ENCODE measurements at regions not wholly inside any gene's neighbourhood (a gene's known extent, or its start where the extent isn't known, plus 50 kb on each side); places are given as distances from the start of the nearest gene placed in this dataset.

- Histone ChIP-seq H3K36me3 (ENCODE audit: low read depth) (no peaks in the 10 kb centered on the region), H3K9me3 (ENCODE audit: low read depth) (no peaks in the 10 kb centered on the region), H3K4me1 (ENCODE audit: insufficient read depth) (no peaks in the 10 kb centered on the region), H4K20me1 (ENCODE audit: insufficient read depth) (no peaks in the 10 kb centered on the region), H3K9ac (no peak overlapping the region), H3F3A (ENCODE audit: insufficient read depth) (no peaks in the 10 kb centered on the region), H3K79me2 (ENCODE audit: insufficient read depth) (no peaks in the 10 kb centered on the region), H3K27me3 (replicated peaks; ENCODE audit: insufficient read depth) (peaks cover 57% of the 10 kb centered on the region), H3K27ac (no peak overlapping the region), H3K4me2 (ENCODE audit: unreplicated experiment) (no peak overlapping the region), H3K9me2 (ENCODE audit: insufficient read depth) (no peaks in the 10 kb centered on the region), H2AFZ (no peak overlapping the region), H3K4me3 (no peak overlapping the region)
- in situ Hi-C loops (cut with MboI): no loop called here
- TF ChIP-seq EZH2 (IDR thresholded peaks at IDR 0.05; ENCODE audit: insufficient read depth, poor library complexity, severe bottlenecking) (no peak), EZH2phosphoT487 (IDR thresholded peaks at IDR 0.05; ENCODE audit: insufficient read depth, low read depth) (no peak)
- no peak for DNase-seq
- WGBS, 2 experiments (ENCODE audit: low coverage in 1 of 2, low lambda C conversion rate in 2 of 2, missing lambda C conversion rate in 2 of 2): 54% methylated on average over 5 of the region's 5 CpGs
Observed at GRCh38 chr4:77393996-77394395, 211.6 kb upstream of the CXCL13 start.

- Histone ChIP-seq H3K79me2 (ENCODE audit: insufficient read depth) (no peaks in the 10 kb centered on the region), H3K36me3 (ENCODE audit: low read depth) (no peaks in the 10 kb centered on the region), H2AFZ (no peak overlapping the region), H3K9me2 (ENCODE audit: insufficient read depth) (no peaks in the 10 kb centered on the region), H4K20me1 (ENCODE audit: insufficient read depth) (no peaks in the 10 kb centered on the region), H3K27ac (no peak overlapping the region), H3K4me3 (no peak overlapping the region), H3K4me2 (ENCODE audit: unreplicated experiment) (no peak overlapping the region), H3K9ac (no peak overlapping the region), H3K9me3 (ENCODE audit: low read depth) (no peaks in the 10 kb centered on the region), H3F3A (ENCODE audit: insufficient read depth) (no peaks in the 10 kb centered on the region), H3K4me1 (ENCODE audit: insufficient read depth) (no peaks in the 10 kb centered on the region), H3K27me3 (replicated peaks; ENCODE audit: insufficient read depth) (peaks cover 54% of the 10 kb centered on the region)
- TF ChIP-seq EZH2phosphoT487 (IDR thresholded peaks at IDR 0.05; ENCODE audit: insufficient read depth, low read depth): no peak
- TF ChIP-seq EZH2 (IDR thresholded peaks at IDR 0.05; ENCODE audit: insufficient read depth, poor library complexity, severe bottlenecking): no peak
- DNase-seq: no peak
- in situ Hi-C loops (cut with MboI): no loop called here
- WGBS, 2 experiments (ENCODE audit: low coverage in 1 of 2, low lambda C conversion rate in 2 of 2, missing lambda C conversion rate in 2 of 2): 0 to 2% methylated on average over 1 of the region's 1 CpG
Observed at GRCh38 chr4:77395481-77395880, 210.1 kb upstream of the CXCL13 start.

- no peak overlapping the region for H3K4me2 ChIP-seq (ENCODE audit: unreplicated experiment)
- H3K9ac ChIP-seq: no peak overlapping the region
- H3K9me3 ChIP-seq (ENCODE audit: low read depth): no peaks in the 10 kb centered on the region
- no peaks in the 10 kb centered on the region for H3F3A ChIP-seq (ENCODE audit: insufficient read depth)
- H3K36me3 ChIP-seq (ENCODE audit: low read depth): no peaks in the 10 kb centered on the region
- 60 to 61% methylated on average over 1 of the region's 1 CpG for WGBS, 2 experiments (ENCODE audit: low coverage in 1 of 2, low lambda C conversion rate in 2 of 2, missing lambda C conversion rate in 2 of 2)
- H4K20me1 ChIP-seq (ENCODE audit: insufficient read depth): no peaks in the 10 kb centered on the region
- no peak overlapping the region for H3K27ac ChIP-seq
- in situ Hi-C loops (cut with MboI): no loop called here
- TF ChIP-seq EZH2phosphoT487 (IDR thresholded peaks at IDR 0.05; ENCODE audit: insufficient read depth, low read depth): no peak
- no peak for TF ChIP-seq EZH2 (IDR thresholded peaks at IDR 0.05; ENCODE audit: insufficient read depth, poor library complexity, severe bottlenecking)
- no peaks in the 10 kb centered on the region for H3K9me2 ChIP-seq (ENCODE audit: insufficient read depth)
- H2AFZ ChIP-seq: no peak overlapping the region
- no peak overlapping the region for H3K4me3 ChIP-seq
- DNase-seq: no peak
- peaks cover 48% of the 10 kb centered on the region for H3K27me3 ChIP-seq (replicated peaks; ENCODE audit: insufficient read depth)
- H3K4me1 ChIP-seq (ENCODE audit: insufficient read depth): no peaks in the 10 kb centered on the region
- H3K79me2 ChIP-seq (ENCODE audit: insufficient read depth): no peaks in the 10 kb centered on the region
Observed at GRCh38 chr4:77398256-77398655, 207.4 kb upstream of the CXCL13 start.

- no peaks in the 10 kb centered on the region for H3K9me3 ChIP-seq (ENCODE audit: low read depth)
- H3K79me2 ChIP-seq (ENCODE audit: insufficient read depth): no peaks in the 10 kb centered on the region
- peaks cover 57% of the 10 kb centered on the region for H3K27me3 ChIP-seq (replicated peaks; ENCODE audit: insufficient read depth)
- TF ChIP-seq EZH2 (IDR thresholded peaks at IDR 0.05; ENCODE audit: insufficient read depth, poor library complexity, severe bottlenecking) (no peak), EZH2phosphoT487 (IDR thresholded peaks at IDR 0.05; ENCODE audit: insufficient read depth, low read depth) (no peak)
- in situ Hi-C loops (cut with MboI): no loop called here
- H3K27ac ChIP-seq: no peak overlapping the region
- no peaks in the 10 kb centered on the region for H3K9me2 ChIP-seq (ENCODE audit: insufficient read depth)
- no peak overlapping the region for H3K4me2 ChIP-seq (ENCODE audit: unreplicated experiment)
- H3K9ac ChIP-seq: no peak overlapping the region
- no peaks in the 10 kb centered on the region for H3K4me1 ChIP-seq (ENCODE audit: insufficient read depth)
- H3K4me3 ChIP-seq: no peak overlapping the region
- H4K20me1 ChIP-seq (ENCODE audit: insufficient read depth): no peaks in the 10 kb centered on the region
- H3K36me3 ChIP-seq (ENCODE audit: low read depth): no peaks in the 10 kb centered on the region
- no peak overlapping the region for H2AFZ ChIP-seq
- DNase-seq: no peak
- no peaks in the 10 kb centered on the region for H3F3A ChIP-seq (ENCODE audit: insufficient read depth)
Observed at GRCh38 chr4:77399831-77400230, 205.8 kb upstream of the CXCL13 start.

- Histone ChIP-seq H3K27me3 (replicated peaks; ENCODE audit: insufficient read depth) (peaks cover 71% of the 10 kb centered on the region), H3K27ac (no peak overlapping the region), H3K9me3 (ENCODE audit: low read depth) (no peaks in the 10 kb centered on the region), H3K4me3 (no peak overlapping the region), H3K4me2 (ENCODE audit: unreplicated experiment) (no peak overlapping the region), H3K79me2 (ENCODE audit: insufficient read depth) (no peaks in the 10 kb centered on the region), H2AFZ (no peak overlapping the region), H4K20me1 (ENCODE audit: insufficient read depth) (no peaks in the 10 kb centered on the region), H3K36me3 (ENCODE audit: low read depth) (no peaks in the 10 kb centered on the region), H3K4me1 (ENCODE audit: insufficient read depth) (no peaks in the 10 kb centered on the region), H3K9ac (no peak overlapping the region), H3K9me2 (ENCODE audit: insufficient read depth) (no peaks in the 10 kb centered on the region), H3F3A (ENCODE audit: insufficient read depth) (no peaks in the 10 kb centered on the region)
- in situ Hi-C loops (cut with MboI): no loop called here
- TF ChIP-seq EZH2 (IDR thresholded peaks at IDR 0.05; ENCODE audit: insufficient read depth, poor library complexity, severe bottlenecking) (no peak), EZH2phosphoT487 (IDR thresholded peaks at IDR 0.05; ENCODE audit: insufficient read depth, low read depth) (no peak)
- DNase-seq: no peak
- WGBS, 2 experiments (ENCODE audit: low coverage in 1 of 2, low lambda C conversion rate in 2 of 2, missing lambda C conversion rate in 2 of 2): 0 to 3% methylated on average over 3 of the region's 3 CpGs
Observed at GRCh38 chr4:77413766-77414165, 191.9 kb upstream of the CXCL13 start.

Measured in GM23248 (cell line).